Neural cell (in vitro differentiated cells): ENCODE measurements at regions not wholly inside any gene's neighbourhood (a gene's known extent, or its start where the extent isn't known, plus 50 kb on each side); places are given as distances from the start of the nearest gene placed in this dataset.
"Not testable (repeated sequence)": the region's sequence is repeated elsewhere in the genome, so short reads cannot be mapped to it uniquely, and the experiment has no call there.

Experiments used
- H2AFZ ChIP-seq: fragments of 200-600, 300-800 bp; sonication (generic), shearing (Covaris generic); 2 replicates; pipeline ENCODE4 v1.6.0; 2014; ENCODE audit warnings: low read depth, mild to moderate bottlenecking, antibody characterized with exemption, low read length, moderate library complexity
- H3F3A ChIP-seq: fragments of 200-600 bp; shearing (Covaris generic); 2 replicates; pipeline ENCODE4 v1.6.1; 2016; ENCODE audit warnings: mild to moderate bottlenecking, moderate library complexity, mixed read lengths, antibody characterized with exemption, low read length; ENCODE audit not compliant: insufficient read depth, poor library complexity, severe bottlenecking
- H3K27ac ChIP-seq: fragments of 200-600, 300-800 bp; sonication (generic), shearing (Covaris generic); 2 replicates; pipeline ENCODE4 v1.5.1; 2014; ENCODE audit warnings: mild to moderate bottlenecking, low read length, moderate library complexity
- H3K27me3 ChIP-seq: fragments of 300-800, 200-600 bp; sonication (generic), shearing (Covaris generic); 2 replicates; pipeline ENCODE4 v1.6.0; 2014; ENCODE audit warnings: mild to moderate bottlenecking, low read depth, low read length, moderate library complexity; ENCODE audit not compliant: insufficient read depth
- H3K36me3 ChIP-seq: fragments of 300-800, 200-600 bp; sonication (generic), shearing (Covaris generic); 2 replicates; pipeline ENCODE4 v1.5.1; 2014; ENCODE audit warnings: mild to moderate bottlenecking, antibody characterized with exemption, low read length, moderate library complexity; ENCODE audit not compliant: insufficient read depth
- H3K4me2 ChIP-seq: fragments of 300-800, 200-600 bp; sonication (generic), shearing (Covaris generic); 2 replicates; pipeline ENCODE4 v1.6.0; 2014; ENCODE audit warnings: mild to moderate bottlenecking, low read length
- H3K4me3 ChIP-seq: fragments of 300-800, 200-600 bp; sonication (generic), shearing (Covaris generic); 2 replicates; pipeline ENCODE4 v1.5.1; 2014; ENCODE audit warnings: mild to moderate bottlenecking, low read length, moderate library complexity
- H3K79me2 ChIP-seq: fragments of 200-600 bp; shearing (Covaris generic); replicated peaks from 2 replicates; pipeline ENCODE4 v1.6.0; 2014; ENCODE audit warnings: mild to moderate bottlenecking, low read length, moderate library complexity; ENCODE audit not compliant: insufficient read depth
- H3K9ac ChIP-seq: fragments of 300-800, 200-600 bp; sonication (generic), shearing (Covaris generic); 2 replicates; pipeline ENCODE4 v1.6.1; 2016; ENCODE audit warnings: mild to moderate bottlenecking, low read length, mixed read lengths
- H3K9me2 ChIP-seq: fragments of 200-600 bp; shearing (Covaris generic); 2 replicates; pipeline ENCODE4 v1.6.1; 2016; ENCODE audit warnings: mild to moderate bottlenecking, low read length, mixed read lengths; ENCODE audit not compliant: insufficient read depth
- H3K9me3 ChIP-seq: fragments of 200-600, 300-800 bp; sonication (generic), shearing (Covaris generic); 2 replicates; pipeline ENCODE4 v1.6.1; 2016; ENCODE audit warnings: mild to moderate bottlenecking, mixed run types, low read length, moderate library complexity, mixed read lengths
- H4K20me1 ChIP-seq: fragments of 200-600 bp; shearing (Covaris generic); 2 replicates; pipeline ENCODE4 v1.6.1; 2016; ENCODE audit warnings: mild to moderate bottlenecking, mixed run types; ENCODE audit not compliant: insufficient read depth
- CTCF ChIP-seq: fragments of 450-650 bp; IDR thresholded peaks from 2 replicates; pipeline ENCODE4 v1.5.1; 2014; ENCODE audit warnings: antibody characterized with exemption, mild to moderate bottlenecking, moderate library complexity; ENCODE audit not compliant: poor library complexity, severe bottlenecking
- EZH2 ChIP-seq: fragments of 200-600, 300-800 bp; shearing (Covaris generic), sonication (generic); IDR thresholded peaks from 2 replicates; pipeline ENCODE4 v1.6.1; 2014; ENCODE audit warnings: antibody characterized with exemption, low read length, borderline replicate concordance, mild to moderate bottlenecking; ENCODE audit not compliant: insufficient read depth, poor library complexity, severe bottlenecking
- MXI1 ChIP-seq: fragments of 450-650 bp; conservative IDR thresholded peaks from 2 replicates; pipeline ENCODE4 v1.6.1; 2014; ENCODE audit warnings: antibody characterized with exemption, mild to moderate bottlenecking; ENCODE audit not compliant: poor library complexity, severe bottlenecking
- POLR2AphosphoS5 ChIP-seq: IDR thresholded peaks from 2 replicates; pipeline ENCODE4 v1.6.1; 2012
- RAD21 ChIP-seq: fragments of 450-650 bp; conservative IDR thresholded peaks from 2 replicates; pipeline ENCODE4 v1.6.1; 2014; ENCODE audit warnings: antibody characterized with exemption, mild to moderate bottlenecking, moderate library complexity
- REST ChIP-seq: IDR thresholded peaks from 2 replicates; pipeline ENCODE4 v1.6.1; 2012; ENCODE audit warnings: borderline replicate concordance
- SMC3 ChIP-seq: fragments of 450-650 bp; conservative IDR thresholded peaks from 2 replicates; pipeline ENCODE4 v1.6.1; 2014; ENCODE audit warnings: antibody characterized with exemption, mild to moderate bottlenecking, moderate library complexity; ENCODE audit not compliant: poor library complexity
- TAF1 ChIP-seq: IDR thresholded peaks from 2 replicates; pipeline ENCODE4 v1.6.1; 2012; ENCODE audit warnings: low read depth

GRCh38 chr20:55086421-55086820 is 611.0 kb downstream of the DOK5 start:
- Histone ChIP-seq H3K27ac (no peak overlapping the region), H3K9me2 (no peaks in the 10 kb centered on the region), H3K36me3 (no peaks in the 10 kb centered on the region), H3K4me2 (no peak overlapping the region), H4K20me1 (no peaks in the 10 kb centered on the region), H3K27me3 (no peaks in the 10 kb centered on the region), H3K79me2 (no peaks in the 10 kb centered on the region), H2AFZ (no peak overlapping the region), H3K4me3 (no peak overlapping the region), H3K9me3 (no peaks in the 10 kb centered on the region), H3F3A (no peaks in the 10 kb centered on the region), H3K9ac (no peak overlapping the region)
- TF ChIP-seq REST, result no peak
- no peak for TF ChIP-seq SMC3
- no peak for TF ChIP-seq TAF1
- no peak for TF ChIP-seq EZH2
- TF ChIP-seq POLR2AphosphoS5, result no peak
- no peak for TF ChIP-seq CTCF
- no peak for TF ChIP-seq RAD21

- no peak overlapping the region for H3K27ac ChIP-seq
- H2AFZ ChIP-seq, result no peak overlapping the region
- H3K9ac ChIP-seq, result no peak overlapping the region
- H4K20me1 ChIP-seq, result no peaks in the 10 kb centered on the region
- no peak for TF ChIP-seq MXI1
- no peaks in the 10 kb centered on the region for H3K9me3 ChIP-seq
- no peaks in the 10 kb centered on the region for H3F3A ChIP-seq
- H3K27me3 ChIP-seq, result no peaks in the 10 kb centered on the region
- no peaks in the 10 kb centered on the region for H3K79me2 ChIP-seq
- H3K4me2 ChIP-seq, result no peak overlapping the region
- H3K36me3 ChIP-seq, result no peaks in the 10 kb centered on the region
- H3K9me2 ChIP-seq, result no peaks in the 10 kb centered on the region
- H3K4me3 ChIP-seq, result no peak overlapping the region
Measured at GRCh38 chr20:55079917-55080316, 604.5 kb downstream of the DOK5 start.

- not testable (repeated sequence) for H3K4me2 ChIP-seq, H4K20me1 ChIP-seq, H3K9me3 ChIP-seq, H2AFZ ChIP-seq, H3F3A ChIP-seq, H3K79me2 ChIP-seq, H3K4me3 ChIP-seq, H3K27me3 ChIP-seq, H3K9me2 ChIP-seq, H3K27ac ChIP-seq, H3K9ac ChIP-seq, H3K36me3 ChIP-seq
Measured at GRCh38 chr20:55074266-55074840, 599.0 kb downstream of the DOK5 start.
